HEK293T (cell line): ENCODE measurements at regions not wholly inside any gene's neighbourhood (a gene's known extent, or its start where the extent isn't known, plus 50 kb on each side); places are given as distances from the start of the nearest gene placed in this dataset.
A peak's percentile ranks its signal among the peaks of the same experiment; 100 is the strongest.

Source experiments
- CTCF ChIA-PET: fragments of 350-600 bp; formaldehyde crosslinking; extraction: SDS; loops from one replicate; lab custom pipeline; 2021; ENCODE audit warnings: antibody characterized with exemption, inconsistent platforms; lab: Yijun Ruan, JAX
- POLR2A ChIA-PET: fragments of 350-600 bp; formaldehyde crosslinking; extraction: SDS; loops from one replicate; lab custom pipeline; 2020; ENCODE audit warnings: antibody characterized with exemption, inconsistent platforms; lab: Yijun Ruan, JAX
- DNase-seq: peaks from one replicate; pipeline ENCODE4 v3.0.0; 2012; ENCODE audit warnings: mixed read lengths; ENCODE audit errors: extremely low spot score
- ARNT ChIP-seq: fragments of 450-650 bp; IDR thresholded peaks from 2 replicates; pipeline ENCODE4 v1.6.1; 2017; ENCODE audit warnings: mild to moderate bottlenecking
- BHLHE40 ChIP-seq: fragments of 450-650 bp; IDR thresholded peaks from 2 replicates; pipeline ENCODE4 v1.6.1; 2016; ENCODE audit warnings: mild to moderate bottlenecking, moderate library complexity, borderline replicate concordance
- CTBP1 ChIP-seq: fragments of 450-650 bp; IDR thresholded peaks from 2 replicates; pipeline ENCODE4 v1.6.1; 2016; ENCODE audit warnings: borderline replicate concordance
- ELF4 ChIP-seq: fragments of 450-650 bp; IDR thresholded peaks from 2 replicates; pipeline ENCODE4 v1.6.1; 2017; ENCODE audit warnings: antibody characterized with exemption
- FOXA1 ChIP-seq: fragments of 450-650 bp; IDR thresholded peaks from 2 replicates; pipeline ENCODE4 v1.6.1; 2016; ENCODE audit warnings: mild to moderate bottlenecking
- FOXK2 ChIP-seq: fragments of 450-650 bp; IDR thresholded peaks from 2 replicates; pipeline ENCODE4 v1.6.1; 2016; ENCODE audit warnings: mild to moderate bottlenecking
- FOXM1 ChIP-seq: fragments of 450-650 bp; IDR thresholded peaks from 2 replicates; pipeline ENCODE4 v1.6.1; 2017; ENCODE audit warnings: mild to moderate bottlenecking, borderline replicate concordance
- HDGF ChIP-seq: fragments of 450-650 bp; IDR thresholded peaks from 2 replicates; pipeline ENCODE4 v1.6.1; 2017; ENCODE audit warnings: antibody characterized with exemption, borderline replicate concordance
- L3MBTL2 ChIP-seq: fragments of 450-650 bp; conservative IDR thresholded peaks from 2 replicates; pipeline ENCODE4 v1.6.1; 2016; ENCODE audit warnings: mild to moderate bottlenecking
- LEF1 ChIP-seq: fragments of 450-650 bp; IDR thresholded peaks from 2 replicates; pipeline ENCODE4 v1.6.1; 2017; ENCODE audit warnings: mild to moderate bottlenecking, borderline replicate concordance
- NFRKB ChIP-seq: fragments of 450-650 bp; IDR thresholded peaks from 2 replicates; pipeline ENCODE4 v1.6.1; 2016; ENCODE audit warnings: mild to moderate bottlenecking, moderate library complexity
- SP1 ChIP-seq: fragments of 450-650 bp; IDR thresholded peaks from 2 replicates; pipeline ENCODE4 v1.6.1; 2017
- SUZ12 ChIP-seq: fragments of 450-650 bp; IDR thresholded peaks from 2 replicates; pipeline ENCODE4 v1.6.1; 2016; ENCODE audit warnings: mild to moderate bottlenecking
- TARDBP ChIP-seq: fragments of 450-650 bp; IDR thresholded peaks from 2 replicates; pipeline ENCODE4 v1.6.1; 2016
- ZNF384 ChIP-seq: fragments of 450-650 bp; IDR thresholded peaks from 2 replicates; pipeline ENCODE4 v1.6.1; 2016
- TF ChIP-seq, protein P1 (sequence below): fragments of 450-650 bp; IDR thresholded peaks from 2 replicates; pipeline ENCODE4 v1.6.1; 2016

DNA sequence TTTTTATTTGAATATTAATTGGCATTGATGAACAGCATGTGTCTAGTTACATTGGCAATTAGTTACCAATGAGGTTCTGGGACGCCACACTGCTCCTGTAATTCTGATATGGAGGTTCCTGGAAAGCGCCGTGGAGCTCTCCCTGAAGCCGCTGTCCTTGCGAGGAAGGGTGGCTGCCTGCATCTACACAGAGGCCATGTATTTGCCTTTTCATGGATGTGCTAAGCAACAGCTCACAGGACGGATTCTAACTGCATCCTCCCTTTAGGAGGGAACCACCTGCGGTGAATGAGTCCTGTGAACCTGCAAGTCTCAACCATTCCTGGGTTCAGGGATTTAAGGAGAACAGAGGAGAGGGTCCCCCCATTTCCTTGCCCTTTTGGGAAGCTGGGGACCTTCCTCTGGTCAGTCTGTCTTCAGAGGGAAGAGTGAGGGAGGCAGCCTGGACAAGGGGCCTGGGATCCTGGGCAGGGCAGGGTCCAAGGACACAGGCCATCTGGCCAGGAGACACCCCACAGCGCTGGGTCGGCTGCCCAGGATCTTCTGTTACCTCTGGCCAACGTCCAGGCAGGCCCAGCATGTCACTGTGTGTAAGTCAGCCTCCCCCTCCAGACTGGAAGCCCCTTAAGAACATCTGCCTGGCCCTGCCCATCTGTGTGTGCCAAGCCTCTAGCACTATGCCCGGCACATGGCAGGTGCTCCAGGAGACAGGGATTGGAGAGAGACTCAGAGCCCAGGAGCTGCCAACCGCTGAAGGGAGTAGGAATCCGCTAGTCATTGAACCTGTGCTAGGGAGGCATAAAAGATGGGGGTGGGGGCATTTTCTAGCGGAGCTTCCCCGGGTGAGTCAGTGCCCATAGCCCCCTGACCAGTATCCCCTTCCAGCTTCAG is 314.1 kb upstream of the TNRC6C start:
- ChIA-PET CTCF (no interaction called here), POLR2A (interaction anchor here (1.0 kb wide), 1 partner anchor 70 kb away, joined by 3 read pairs; no protein-coding TSS in a partner anchor)
- DNase-seq = no peak
- no peak for TF ChIP-seq ARNT
- no peak for TF ChIP-seq FOXM1
- no peak for TF ChIP-seq HDGF
- no peak for TF ChIP-seq FOXK2
- no peak for TF ChIP-seq ZNF384
- no peak for TF ChIP-seq SP1
- TF ChIP-seq, protein P1, sequence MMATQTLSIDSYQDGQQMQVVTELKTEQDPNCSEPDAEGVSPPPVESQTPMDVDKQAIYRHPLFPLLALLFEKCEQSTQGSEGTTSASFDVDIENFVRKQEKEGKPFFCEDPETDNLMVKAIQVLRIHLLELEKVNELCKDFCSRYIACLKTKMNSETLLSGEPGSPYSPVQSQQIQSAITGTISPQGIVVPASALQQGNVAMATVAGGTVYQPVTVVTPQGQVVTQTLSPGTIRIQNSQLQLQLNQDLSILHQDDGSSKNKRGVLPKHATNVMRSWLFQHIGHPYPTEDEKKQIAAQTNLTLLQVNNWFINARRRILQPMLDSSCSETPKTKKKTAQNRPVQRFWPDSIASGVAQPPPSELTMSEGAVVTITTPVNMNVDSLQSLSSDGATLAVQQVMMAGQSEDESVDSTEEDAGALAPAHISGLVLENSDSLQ = no peak
- no peak for TF ChIP-seq SUZ12
- TF ChIP-seq TARDBP = no peak
- no peak for TF ChIP-seq CTBP1
- no peak for TF ChIP-seq BHLHE40
- no peak for TF ChIP-seq LEF1
- TF ChIP-seq NFRKB = no peak

DNA sequence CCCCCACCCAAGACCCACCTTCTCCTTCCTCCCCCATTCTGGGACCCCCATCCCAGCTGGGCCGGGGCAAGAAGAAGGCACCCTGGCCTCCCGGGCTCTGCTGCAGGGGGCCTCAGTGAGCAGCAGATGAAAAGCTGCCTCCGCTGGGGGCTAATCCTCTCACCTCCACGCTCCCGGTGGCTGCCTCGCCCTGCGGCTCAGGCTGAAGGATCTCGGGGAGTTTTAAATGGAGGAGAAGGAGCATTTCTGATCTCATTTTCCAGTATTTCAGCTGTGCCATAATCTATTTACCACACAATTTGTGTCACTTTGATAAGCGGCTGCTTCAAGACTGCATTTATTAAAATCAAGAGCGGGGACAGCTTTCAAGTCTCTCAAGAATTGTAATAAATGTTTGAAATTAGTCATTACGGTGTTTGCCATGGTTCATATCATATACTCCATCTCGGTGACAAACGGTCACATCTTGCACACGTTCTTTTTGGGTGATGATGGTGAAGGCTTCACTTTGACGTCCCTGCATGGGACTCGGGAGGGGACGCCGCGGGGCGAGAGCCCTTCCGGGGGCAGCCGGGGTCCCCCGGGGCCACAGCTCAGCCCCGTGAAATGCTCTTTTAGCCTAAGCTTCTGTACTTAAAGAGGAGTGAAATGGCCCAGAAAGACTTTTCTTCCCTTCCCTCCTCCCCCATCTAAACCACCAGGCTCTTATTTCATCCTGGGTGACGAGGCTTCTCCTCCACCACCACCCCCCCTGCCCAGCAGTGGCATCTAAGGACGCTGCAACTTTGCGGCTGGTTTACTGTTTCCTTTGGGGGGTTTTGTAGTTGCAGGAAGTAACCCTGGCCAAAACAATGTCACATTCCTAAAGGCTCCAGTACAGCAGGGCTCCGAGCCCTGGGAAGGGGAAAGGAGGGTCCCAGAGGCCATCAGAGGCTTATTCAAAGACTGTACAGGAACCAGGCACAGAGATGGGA is 313.1 kb upstream of the TNRC6C start:
- POLR2A ChIA-PET = interaction anchor here (1.0 kb wide), 1 partner anchor 71 kb away, joined by 3 read pairs; no protein-coding TSS in a partner anchor
- CTCF ChIA-PET = no interaction called here
- DNase-seq = peak; percentile 57
- TF ChIP-seq LEF1 (no peak), ELF4 (no peak), TARDBP (no peak), NFRKB (no peak), SP1 (no peak), FOXM1 (no peak), FOXK2 (no peak), BHLHE40 (no peak)

DNA sequence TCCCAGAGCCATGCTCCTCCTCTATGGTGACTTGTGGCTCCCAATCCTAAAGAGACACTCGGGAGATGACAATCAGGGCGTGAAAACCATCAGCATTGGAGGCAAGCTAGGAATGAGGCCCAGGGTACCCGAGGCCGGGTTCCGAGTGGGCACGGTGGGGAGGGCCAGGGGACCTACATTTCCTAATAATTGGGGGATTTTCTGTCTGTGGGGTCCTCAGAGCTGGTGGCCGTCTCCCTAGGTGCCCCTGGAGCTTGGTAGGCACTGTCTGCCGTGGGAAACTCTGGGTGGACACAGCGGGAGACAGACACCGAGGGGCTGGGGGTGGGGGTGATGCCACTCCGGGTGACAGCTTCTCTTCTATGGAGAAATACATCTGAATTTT is 312.5 kb upstream of the TNRC6C start:
- DNase-seq = no peak
- POLR2A ChIA-PET = no interaction called here
- TF ChIP-seq SP1 (no peak), SUZ12 (no peak), FOXA1 (no peak), LEF1 (no peak), FOXK2 (no peak), ELF4 (no peak), NFRKB (no peak), CTBP1 (no peak), FOXM1 (no peak), L3MBTL2 (no peak), ZNF384 (no peak), ARNT (no peak)
- TF ChIP-seq, protein P1 = no peak
- CTCF ChIA-PET = no interaction called here

DNA sequence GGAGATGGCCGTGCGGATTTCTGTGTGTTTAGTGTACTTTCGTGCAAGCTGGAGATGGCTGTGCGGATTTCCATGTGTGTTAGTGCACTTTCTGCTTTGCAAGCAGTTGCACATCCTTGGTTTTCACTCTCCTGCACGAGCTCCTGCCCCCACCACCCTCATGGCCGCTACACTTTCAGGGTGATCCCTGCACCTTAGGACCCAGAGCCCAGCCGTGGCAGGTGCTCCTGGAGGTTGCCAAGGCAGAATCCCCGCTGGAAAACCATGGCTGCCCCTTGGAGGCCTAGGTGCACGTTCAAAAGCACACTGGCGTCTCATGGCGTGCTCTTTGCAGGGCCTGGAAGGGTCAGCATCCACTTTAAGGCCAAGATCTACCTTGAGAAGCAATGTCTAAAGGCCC is 311.0 kb upstream of the TNRC6C start:
- ChIA-PET POLR2A (no interaction called here), CTCF (no interaction called here)
- DNase-seq = no peak
- no peak for TF ChIP-seq BHLHE40
- no peak for TF ChIP-seq FOXA1
- TF ChIP-seq LEF1 = no peak
- no peak for TF ChIP-seq NFRKB
- TF ChIP-seq ELF4 = no peak
- TF ChIP-seq, protein P1 = no peak
- TF ChIP-seq HDGF = no peak
- TF ChIP-seq TARDBP = no peak
- TF ChIP-seq ARNT = no peak
- TF ChIP-seq ZNF384 = no peak
- no peak for TF ChIP-seq FOXK2
- no peak for TF ChIP-seq FOXM1
- no peak for TF ChIP-seq SP1
- TF ChIP-seq CTBP1 = no peak
- no peak for TF ChIP-seq L3MBTL2
- TF ChIP-seq SUZ12 = no peak

DNA sequence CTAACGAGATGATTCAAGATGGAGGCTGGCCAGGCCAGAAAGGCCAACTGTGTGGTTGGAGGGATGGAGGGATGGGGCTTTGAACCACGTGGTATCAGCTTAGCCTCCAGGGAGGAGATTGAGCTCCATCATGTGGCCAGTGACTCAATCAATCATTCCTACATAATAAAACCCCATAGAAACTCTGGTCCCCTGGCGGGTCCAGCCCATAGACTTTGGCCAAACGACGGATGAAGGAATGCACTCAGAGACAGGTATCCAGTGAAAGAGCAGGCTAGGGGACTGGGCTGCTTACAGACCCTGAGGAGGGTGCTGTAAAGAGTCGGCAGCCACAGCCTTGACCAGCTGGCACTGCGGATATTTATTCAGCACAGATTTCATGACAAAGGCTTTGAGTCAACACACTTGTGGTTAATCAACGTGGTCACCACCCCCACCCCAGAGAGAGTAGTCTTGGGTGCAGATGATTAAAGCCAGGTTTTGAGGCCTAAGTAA is 308.7 kb upstream of the TNRC6C start:
- TF ChIP-seq TARDBP (no peak), BHLHE40 (no peak), NFRKB (no peak), SUZ12 (no peak)
- TF ChIP-seq, protein P1 = 0 out of 2 replicates have a peak, but pooled peaks have one; percentile 3
- CTCF ChIA-PET = no interaction called here
- peak; percentile 27 for DNase-seq
- POLR2A ChIA-PET = no interaction called here
